ENCODE measurements at regions not wholly inside any gene's neighbourhood (a gene's known extent, or its start where the extent isn't known, plus 50 kb on each side); places are given as distances from the start of the nearest gene placed in this dataset.

- no peaks in the 10 kb centered on the region for H3K36me3 Mint-ChIP-seq (ENCODE audit: low read depth, unreplicated experiment)
- no peak overlapping the region for H3K9ac ChIP-seq (ENCODE audit: low read length)
- no peak overlapping the region for H3K4me3 ChIP-seq (ENCODE audit: insufficient read depth, low read depth, low read length)
- no peak overlapping the region for H3K4me2 ChIP-seq (ENCODE audit: low read length)
- no peaks in the 10 kb centered on the region for H3K4me1 Mint-ChIP-seq (ENCODE audit: low read depth, unreplicated experiment)
- no peaks in the 10 kb centered on the region for H3K27me3 Mint-ChIP-seq (ENCODE audit: low read depth, unreplicated experiment)
- FAIRE-seq: no peak
- no peaks in the 10 kb centered on the region for H3K36me3 ChIP-seq (ENCODE audit: insufficient read depth, low read length)
- H3K9me3 ChIP-seq (ENCODE audit: insufficient read depth, low read depth, low read length): no peaks in the 10 kb centered on the region
- H4K20me1 ChIP-seq (ENCODE audit: insufficient read depth, low read length): no peaks in the 10 kb centered on the region
- TF ChIP-seq, protein P1, sequence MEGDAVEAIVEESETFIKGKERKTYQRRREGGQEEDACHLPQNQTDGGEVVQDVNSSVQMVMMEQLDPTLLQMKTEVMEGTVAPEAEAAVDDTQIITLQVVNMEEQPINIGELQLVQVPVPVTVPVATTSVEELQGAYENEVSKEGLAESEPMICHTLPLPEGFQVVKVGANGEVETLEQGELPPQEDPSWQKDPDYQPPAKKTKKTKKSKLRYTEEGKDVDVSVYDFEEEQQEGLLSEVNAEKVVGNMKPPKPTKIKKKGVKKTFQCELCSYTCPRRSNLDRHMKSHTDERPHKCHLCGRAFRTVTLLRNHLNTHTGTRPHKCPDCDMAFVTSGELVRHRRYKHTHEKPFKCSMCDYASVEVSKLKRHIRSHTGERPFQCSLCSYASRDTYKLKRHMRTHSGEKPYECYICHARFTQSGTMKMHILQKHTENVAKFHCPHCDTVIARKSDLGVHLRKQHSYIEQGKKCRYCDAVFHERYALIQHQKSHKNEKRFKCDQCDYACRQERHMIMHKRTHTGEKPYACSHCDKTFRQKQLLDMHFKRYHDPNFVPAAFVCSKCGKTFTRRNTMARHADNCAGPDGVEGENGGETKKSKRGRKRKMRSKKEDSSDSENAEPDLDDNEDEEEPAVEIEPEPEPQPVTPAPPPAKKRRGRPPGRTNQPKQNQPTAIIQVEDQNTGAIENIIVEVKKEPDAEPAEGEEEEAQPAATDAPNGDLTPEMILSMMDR (IDR thresholded peaks at IDR 0.05; ENCODE audit: insufficient read depth, low read depth, low read length): no peak
- no peak for TF ChIP-seq EZH2 (IDR thresholded peaks at IDR 0.05; ENCODE audit: insufficient read depth, low read length)
- no peak overlapping the region for H3K27ac Mint-ChIP-seq (ENCODE audit: unreplicated experiment)
- H3K9me3 Mint-ChIP-seq (ENCODE audit: unreplicated experiment): no peaks in the 10 kb centered on the region
- H3K79me2 ChIP-seq (ENCODE audit: insufficient read depth, low read length): no peaks in the 10 kb centered on the region
- no peak overlapping the region for H2AFZ ChIP-seq (ENCODE audit: low read depth, low read length)
- no peak for DNase-seq (ENCODE audit: low read depth)
- no peaks in the 10 kb centered on the region for H3K4me1 ChIP-seq (ENCODE audit: insufficient read depth, low read length)
- H3K4me3 Mint-ChIP-seq (ENCODE audit: unreplicated experiment): no peak overlapping the region
- no peak overlapping the region for H3K27ac ChIP-seq (ENCODE audit: low read depth, low read length)
- H3K27me3 ChIP-seq (ENCODE audit: insufficient read depth, low read length): no peaks in the 10 kb centered on the region
These were observed 56.7 kb upstream of the ATP1A1 start for GRCh38 chr1:116316373-116316772.

- H3K4me3 Mint-ChIP-seq (ENCODE audit: unreplicated experiment): no peak overlapping the region
- FAIRE-seq (no peak), DNase-seq (ENCODE audit: low read depth) (no peak)
These were observed 54.1 kb upstream of the ATP1A1 start for GRCh38 chr1:116318897-116319296.

DNA sequence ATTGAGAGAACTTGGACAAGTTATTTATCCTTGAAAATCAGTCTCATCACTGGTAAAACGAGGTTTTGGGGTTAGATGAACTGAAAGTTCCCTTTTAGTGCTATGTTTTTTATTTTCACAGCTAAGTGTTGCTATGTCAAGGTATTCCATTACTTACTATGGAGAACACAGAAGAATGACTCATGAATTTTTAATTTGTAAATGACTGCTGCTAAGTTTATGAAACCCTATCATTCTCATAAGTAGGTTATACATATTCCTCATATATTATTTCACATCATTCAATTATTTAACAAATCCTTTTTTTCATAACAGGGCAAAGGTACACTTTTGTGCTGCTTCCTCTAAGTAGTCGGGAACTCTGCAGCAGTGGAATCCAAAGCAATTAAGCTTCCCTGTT is 52.2 kb upstream of the ATP1A1 start:
- no peaks in the 10 kb centered on the region for H3K27me3 ChIP-seq (ENCODE audit: insufficient read depth, low read length)
- DNase-seq (ENCODE audit: low read depth) (no peak), FAIRE-seq (no peak)
- no peak overlapping the region for H3K9ac ChIP-seq (ENCODE audit: low read length)
- no peaks in the 10 kb centered on the region for H3K9me3 Mint-ChIP-seq (ENCODE audit: unreplicated experiment)
- peaks cover 2% of the 10 kb centered on the region for H3K27me3 Mint-ChIP-seq (ENCODE audit: low read depth, unreplicated experiment)
- no peaks in the 10 kb centered on the region for H3K4me1 Mint-ChIP-seq (ENCODE audit: low read depth, unreplicated experiment)
- peaks cover 2% of the 10 kb centered on the region for H3K36me3 Mint-ChIP-seq (ENCODE audit: low read depth, unreplicated experiment)
- H3K79me2 ChIP-seq (ENCODE audit: insufficient read depth, low read length): no peaks in the 10 kb centered on the region
- no peaks in the 10 kb centered on the region for H3K4me1 ChIP-seq (ENCODE audit: insufficient read depth, low read length)
- H3K4me3 Mint-ChIP-seq (ENCODE audit: unreplicated experiment): no peak overlapping the region
- H3K27ac ChIP-seq (ENCODE audit: low read depth, low read length): no peak overlapping the region
- H3K4me2 ChIP-seq (ENCODE audit: low read length): no peak overlapping the region
- no peaks in the 10 kb centered on the region for H4K20me1 ChIP-seq (ENCODE audit: insufficient read depth, low read length)
- H3K4me3 ChIP-seq (ENCODE audit: insufficient read depth, low read depth, low read length): no peak overlapping the region
- no peak for TF ChIP-seq EZH2 (IDR thresholded peaks at IDR 0.05; ENCODE audit: insufficient read depth, low read length)
- TF ChIP-seq, protein P1 (IDR thresholded peaks at IDR 0.05; ENCODE audit: insufficient read depth, low read depth, low read length): no peak
- H2AFZ ChIP-seq (ENCODE audit: low read depth, low read length): no peak overlapping the region
- H3K27ac Mint-ChIP-seq (ENCODE audit: unreplicated experiment): no peak overlapping the region
- H3K36me3 ChIP-seq (ENCODE audit: insufficient read depth, low read length): no peaks in the 10 kb centered on the region
- no peaks in the 10 kb centered on the region for H3K9me3 ChIP-seq (ENCODE audit: insufficient read depth, low read depth, low read length)

More at GRCh38 chr1:116318897-116319296, 54.1 kb upstream of the ATP1A1 start:
- Histone ChIP-seq H3K36me3 (ENCODE audit: insufficient read depth, low read length) (no peaks in the 10 kb centered on the region), H3K4me1 (ENCODE audit: insufficient read depth, low read length) (no peaks in the 10 kb centered on the region), H3K4me2 (ENCODE audit: low read length) (no peak overlapping the region), H3K9ac (ENCODE audit: low read length) (no peak overlapping the region), H3K9me3 (ENCODE audit: insufficient read depth, low read depth, low read length) (no peaks in the 10 kb centered on the region), H4K20me1 (ENCODE audit: insufficient read depth, low read length) (no peaks in the 10 kb centered on the region), H3K4me3 (ENCODE audit: insufficient read depth, low read depth, low read length) (no peak overlapping the region), H3K79me2 (ENCODE audit: insufficient read depth, low read length) (no peaks in the 10 kb centered on the region), H2AFZ (ENCODE audit: low read depth, low read length) (no peak overlapping the region), H3K27ac (ENCODE audit: low read depth, low read length) (no peak overlapping the region), H3K27me3 (ENCODE audit: insufficient read depth, low read length) (no peaks in the 10 kb centered on the region)
- Mint-ChIP-seq H3K4me1 (ENCODE audit: low read depth, unreplicated experiment) (no peaks in the 10 kb centered on the region), H3K36me3 (ENCODE audit: low read depth, unreplicated experiment) (no peaks in the 10 kb centered on the region), H3K9me3 (ENCODE audit: unreplicated experiment) (no peaks in the 10 kb centered on the region), H3K27me3 (ENCODE audit: low read depth, unreplicated experiment) (peaks cover 2% of the 10 kb centered on the region), H3K27ac (ENCODE audit: unreplicated experiment) (no peak overlapping the region)
- TF ChIP-seq, protein P1 (IDR thresholded peaks at IDR 0.05; ENCODE audit: insufficient read depth, low read depth, low read length): no peak
- TF ChIP-seq EZH2 (IDR thresholded peaks at IDR 0.05; ENCODE audit: insufficient read depth, low read length): no peak
